22Rv1 (cell line): ENCODE measurements at regions not wholly inside any gene's neighbourhood (a gene's known extent, or its start where the extent isn't known, plus 50 kb on each side); places are given as distances from the start of the nearest gene placed in this dataset.

Source experiments
- ZFX ChIP-seq: fragments of 450-650 bp; IDR thresholded peaks from 2 replicates; pipeline ENCODE4 v1.6.1; 2017; ENCODE audit warnings: antibody characterized with exemption, borderline replicate concordance
- TF ChIP-seq, protein P1 (sequence below): fragments of 450-650 bp; IDR thresholded peaks from 2 replicates; pipeline ENCODE4 v1.5.1; 2017; ENCODE audit warnings: mild to moderate bottlenecking

DNA sequence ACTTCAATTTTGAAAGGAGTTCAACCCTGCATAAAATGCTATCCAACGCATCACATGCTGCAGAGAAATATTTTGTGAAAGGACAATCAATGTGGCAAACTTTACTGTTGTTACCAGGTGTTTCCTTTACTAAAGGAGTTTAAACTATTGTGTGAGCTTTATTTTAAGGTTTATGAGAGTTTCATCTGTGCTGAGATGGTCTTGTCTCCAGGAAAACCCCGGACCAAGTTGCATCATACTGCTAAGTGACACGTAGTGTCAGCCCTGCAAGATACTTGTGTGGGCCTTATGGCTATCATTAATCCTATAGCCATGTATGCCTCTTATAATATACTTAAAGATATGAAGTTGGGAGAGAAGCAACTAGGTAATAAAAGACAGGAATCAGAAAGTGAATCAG, 94.5 kb upstream of the EPHA6 start:
- TF ChIP-seq, protein P1, sequence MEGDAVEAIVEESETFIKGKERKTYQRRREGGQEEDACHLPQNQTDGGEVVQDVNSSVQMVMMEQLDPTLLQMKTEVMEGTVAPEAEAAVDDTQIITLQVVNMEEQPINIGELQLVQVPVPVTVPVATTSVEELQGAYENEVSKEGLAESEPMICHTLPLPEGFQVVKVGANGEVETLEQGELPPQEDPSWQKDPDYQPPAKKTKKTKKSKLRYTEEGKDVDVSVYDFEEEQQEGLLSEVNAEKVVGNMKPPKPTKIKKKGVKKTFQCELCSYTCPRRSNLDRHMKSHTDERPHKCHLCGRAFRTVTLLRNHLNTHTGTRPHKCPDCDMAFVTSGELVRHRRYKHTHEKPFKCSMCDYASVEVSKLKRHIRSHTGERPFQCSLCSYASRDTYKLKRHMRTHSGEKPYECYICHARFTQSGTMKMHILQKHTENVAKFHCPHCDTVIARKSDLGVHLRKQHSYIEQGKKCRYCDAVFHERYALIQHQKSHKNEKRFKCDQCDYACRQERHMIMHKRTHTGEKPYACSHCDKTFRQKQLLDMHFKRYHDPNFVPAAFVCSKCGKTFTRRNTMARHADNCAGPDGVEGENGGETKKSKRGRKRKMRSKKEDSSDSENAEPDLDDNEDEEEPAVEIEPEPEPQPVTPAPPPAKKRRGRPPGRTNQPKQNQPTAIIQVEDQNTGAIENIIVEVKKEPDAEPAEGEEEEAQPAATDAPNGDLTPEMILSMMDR = no peak
- no peak for TF ChIP-seq ZFX
